GM21786 (cell line): ENCODE measurements at regions not wholly inside any gene's neighbourhood (a gene's known extent, or its start where the extent isn't known, plus 50 kb on each side); places are given as distances from the start of the nearest gene placed in this dataset.
"Not testable (repeated sequence)": the region's sequence is repeated elsewhere in the genome, so short reads cannot be mapped to it uniquely, and the experiment has no call there.

Source experiments
- ATAC-seq: cut with Tn5 transposase; IDR thresholded peaks from one replicate; pipeline ENCODE4 v1.9.1; 2021; ENCODE audit not compliant: unreplicated experiment

GRCh38 chr11:38182126-38182866 is 1584.3 kb upstream of the RAG2 start:
- ATAC-seq, result no peak

GRCh38 chr11:38176686-38177322 is 1578.8 kb upstream of the RAG2 start:
- ATAC-seq, result no peak

- no peak for ATAC-seq
These were observed 1575.6 kb upstream of the RAG2 start for GRCh38 chr11:38173676-38174075.

- no peak for ATAC-seq
These were observed 1571.2 kb upstream of the RAG2 start for GRCh38 chr11:38169286-38169685.

GRCh38 chr11:38163526-38163925 is 1565.5 kb upstream of the RAG2 start:
- ATAC-seq, result no peak

GRCh38 chr11:38160433-38160832 is 1562.4 kb upstream of the RAG2 start:
- ATAC-seq, result no peak

GRCh38 chr11:38159038-38159437 is 1561.0 kb upstream of the RAG2 start:
- ATAC-seq, result no peak

- ATAC-seq, result no peak
These were observed 1558.6 kb upstream of the RAG2 start for GRCh38 chr11:38156495-38157146.

GRCh38 chr11:38155856-38156255 is 1557.8 kb upstream of the RAG2 start:
- no peak for ATAC-seq

- ATAC-seq, result no peak
These were observed 1555.9 kb upstream of the RAG2 start for GRCh38 chr11:38153985-38154384.

- ATAC-seq, result no peak
These were observed 1545.8 kb upstream of the RAG2 start for GRCh38 chr11:38143852-38144251.

GRCh38 chr11:38138972-38139371 is 1540.9 kb upstream of the RAG2 start:
- no peak for ATAC-seq

GRCh38 chr11:38136887-38137286 is 1538.9 kb upstream of the RAG2 start:
- ATAC-seq, result no peak

GRCh38 chr11:38131535-38131934 is 1533.5 kb upstream of the RAG2 start:
- ATAC-seq, result no peak

- no peak for ATAC-seq
These were observed 1532.9 kb upstream of the RAG2 start for GRCh38 chr11:38130976-38131375.

- ATAC-seq, result no peak
These were observed 1532.5 kb upstream of the RAG2 start for GRCh38 chr11:38130514-38130913.

- ATAC-seq, result no peak
These were observed 1525.6 kb upstream of the RAG2 start for GRCh38 chr11:38123673-38124072.

- ATAC-seq, result not testable (repeated sequence)
These were observed 1518.6 kb upstream of the RAG2 start for GRCh38 chr11:38116616-38117015.

GRCh38 chr11:38115381-38115780 is 1517.3 kb upstream of the RAG2 start:
- ATAC-seq, result not testable (repeated sequence)

GRCh38 chr11:38100836-38101462 is 1502.9 kb upstream of the RAG2 start:
- ATAC-seq, result no peak

GRCh38 chr11:38095268-38095667 is 1497.2 kb upstream of the RAG2 start:
- ATAC-seq, result no peak

- no peak for ATAC-seq
These were observed 1491.7 kb upstream of the RAG2 start for GRCh38 chr11:38089726-38090125.
